Activated T-cell treated with anti-CD3 and anti-CD28 coated beads for 48 hours (primary cell): ENCODE measurements at regions not wholly inside any gene's neighbourhood (a gene's known extent, or its start where the extent isn't known, plus 50 kb on each side); places are given as distances from the start of the nearest gene placed in this dataset.
"Not testable (repeated sequence)": the region's sequence is repeated elsewhere in the genome, so short reads cannot be mapped to it uniquely, and the experiment has no call there.

Source experiments
- DNase-seq: peaks from one replicate; pipeline ENCODE4 v3.0.0-alpha.2; 2020; ENCODE audit warnings: low read depth

GRCh38 chr3:95758707-95759106, 1055.7 kb upstream of the EPHA6 start:
- no peak for DNase-seq

GRCh38 chr3:95759614-95760301, 1054.6 kb upstream of the EPHA6 start:
- DNase-seq, result no peak

- DNase-seq, result no peak
Measured at GRCh38 chr3:95775486-95776094, 1038.8 kb upstream of the EPHA6 start.

- DNase-seq, result no peak
Measured at GRCh38 chr3:95781598-95781997, 1032.8 kb upstream of the EPHA6 start.

- no peak for DNase-seq
Measured at GRCh38 chr3:95789111-95789510, 1025.3 kb upstream of the EPHA6 start.

- DNase-seq, result no peak
Measured at GRCh38 chr3:95797081-95797480, 1017.3 kb upstream of the EPHA6 start.

- DNase-seq, result no peak
Measured at GRCh38 chr3:95798628-95799027, 1015.8 kb upstream of the EPHA6 start.

GRCh38 chr3:95810462-95810861, 1003.9 kb upstream of the EPHA6 start:
- no peak for DNase-seq

- no peak for DNase-seq
Measured at GRCh38 chr3:95813244-95813643, 1001.1 kb upstream of the EPHA6 start.

- DNase-seq, result no peak
Measured at GRCh38 chr3:95815828-95816227, 998.6 kb upstream of the EPHA6 start.

- no peak for DNase-seq
Measured at GRCh38 chr3:95826419-95826818, 988.0 kb upstream of the EPHA6 start.

GRCh38 chr3:95832146-95832545, 982.2 kb upstream of the EPHA6 start:
- no peak for DNase-seq

GRCh38 chr3:95860628-95861027, 953.8 kb upstream of the EPHA6 start:
- not testable (repeated sequence) for DNase-seq

GRCh38 chr3:95883801-95884200, 930.6 kb upstream of the EPHA6 start:
- DNase-seq, result no peak

- no peak for DNase-seq
Measured at GRCh38 chr3:95886616-95887015, 927.8 kb upstream of the EPHA6 start.

- no peak for DNase-seq
Measured at GRCh38 chr3:95887114-95887513, 927.3 kb upstream of the EPHA6 start.

- DNase-seq, result no peak
Measured at GRCh38 chr3:95894820-95895219, 919.6 kb upstream of the EPHA6 start.

GRCh38 chr3:95899494-95899893, 914.9 kb upstream of the EPHA6 start:
- DNase-seq, result no peak

GRCh38 chr3:95899911-95900310, 914.5 kb upstream of the EPHA6 start:
- DNase-seq, result no peak

GRCh38 chr3:95901948-95902347, 912.4 kb upstream of the EPHA6 start:
- no peak for DNase-seq

- no peak for DNase-seq
Measured at GRCh38 chr3:95905182-95905581, 909.2 kb upstream of the EPHA6 start.

GRCh38 chr3:95911767-95912166, 902.6 kb upstream of the EPHA6 start:
- DNase-seq, result no peak

GRCh38 chr3:95923496-95924210, 890.7 kb upstream of the EPHA6 start:
- peak; percentile 5 for DNase-seq
